Stimulated activated naive CD8-positive, alpha-beta T cell treated with anti-CD3 and anti-CD28 coated beads, Interleukin-15, Interleukin-2, amounts not matched to agents 100 ng/mL and 50 ng/mL, for 24 hours (primary cell): ENCODE measurements at regions not wholly inside any gene's neighbourhood (a gene's known extent, or its start where the extent isn't known, plus 50 kb on each side); places are given as distances from the start of the nearest gene placed in this dataset.

Experiments used
- H3K27ac Mint-ChIP-seq: one replicate; pipeline ENCODE4 v1.8.0; 2021; ENCODE audit warnings: mild to moderate bottlenecking, mixed read lengths
- H3K27me3 Mint-ChIP-seq: one replicate; pipeline ENCODE4 v1.8.0; 2021; ENCODE audit warnings: mixed read lengths
- H3K36me3 Mint-ChIP-seq: one replicate; pipeline ENCODE4 v1.8.0; 2021; ENCODE audit warnings: low read depth, mixed read lengths
- H3K4me1 Mint-ChIP-seq: one replicate; pipeline ENCODE4 v1.8.0; 2021; ENCODE audit warnings: low read depth, mixed read lengths
- H3K4me3 Mint-ChIP-seq: one replicate; pipeline ENCODE4 v1.8.0; 2021; ENCODE audit warnings: mild to moderate bottlenecking, mixed read lengths
- H3K9me3 Mint-ChIP-seq: one replicate; pipeline ENCODE4 v1.8.0; 2021; ENCODE audit warnings: mixed read lengths

DNA sequence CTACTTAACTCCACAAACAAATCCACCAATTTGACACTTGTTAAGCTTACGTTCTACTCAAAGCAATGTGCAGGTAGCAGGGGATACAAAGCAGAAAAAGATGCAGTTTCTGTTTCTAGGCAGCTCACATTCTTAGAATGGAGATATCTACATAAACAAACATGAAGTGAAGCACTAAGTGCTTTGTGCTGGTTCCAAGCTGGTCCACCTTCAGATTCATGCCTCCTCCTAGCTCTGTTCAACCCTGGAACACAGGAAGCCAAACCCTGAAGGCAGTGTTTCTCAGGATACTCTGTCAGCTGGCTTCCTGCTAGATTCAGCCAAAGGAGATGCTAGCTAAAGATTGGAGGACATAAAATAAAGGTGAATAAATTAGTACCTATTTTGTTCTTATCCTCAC is 55.3 kb upstream of the NOL4 start:
- H3K27ac Mint-ChIP-seq: no peak overlapping the region
- peaks cover 4% of the 10 kb centered on the region for H3K9me3 Mint-ChIP-seq
- H3K27me3 Mint-ChIP-seq: no peaks in the 10 kb centered on the region
- H3K4me1 Mint-ChIP-seq: no peaks in the 10 kb centered on the region
- H3K36me3 Mint-ChIP-seq: no peaks in the 10 kb centered on the region
- H3K4me3 Mint-ChIP-seq: no peak overlapping the region

DNA sequence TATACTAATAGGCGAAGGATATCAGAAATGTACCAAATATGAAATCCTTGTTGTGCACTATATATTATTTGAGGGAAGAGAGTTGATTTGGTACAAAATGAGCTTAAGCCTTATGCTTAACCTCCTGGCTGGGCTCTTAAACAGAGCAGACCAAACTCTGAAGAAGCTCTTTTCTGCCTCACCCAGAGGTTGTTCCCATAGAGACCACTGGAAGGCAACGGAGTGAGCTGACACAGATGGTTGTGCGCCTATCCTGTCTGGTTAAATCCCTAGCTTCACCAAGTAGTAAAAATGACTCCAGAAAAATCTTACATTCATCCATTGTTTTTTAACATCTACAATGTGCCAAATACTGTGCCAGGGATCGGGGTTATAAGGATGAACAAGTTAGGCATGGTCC is 55.9 kb upstream of the NOL4 start:
- Mint-ChIP-seq H3K36me3 (no peaks in the 10 kb centered on the region), H3K27me3 (no peaks in the 10 kb centered on the region), H3K4me3 (no peak overlapping the region), H3K9me3 (peaks cover 4% of the 10 kb centered on the region), H3K4me1 (no peaks in the 10 kb centered on the region), H3K27ac (no peak overlapping the region)

DNA sequence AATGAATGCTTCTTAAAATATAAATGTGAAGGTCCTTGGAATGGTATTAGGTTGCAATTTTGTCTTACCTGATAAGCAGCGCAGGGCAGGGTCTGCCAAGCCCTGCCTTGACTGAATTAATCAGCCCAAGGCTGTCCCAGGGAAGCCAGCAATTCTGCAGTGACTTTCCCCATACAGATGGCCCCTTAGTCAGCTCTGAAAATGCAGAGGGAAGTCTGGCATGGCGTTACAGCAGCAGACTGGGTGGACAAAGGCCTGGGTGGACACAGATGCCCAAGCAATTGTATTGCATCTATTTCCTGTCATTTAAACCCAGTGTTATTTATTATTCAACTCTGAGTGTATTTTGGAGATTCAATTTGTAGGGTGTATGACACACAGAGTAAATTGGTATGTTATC is 56.6 kb upstream of the NOL4 start:
- H3K4me3 Mint-ChIP-seq: no peak overlapping the region
- H3K27me3 Mint-ChIP-seq: no peaks in the 10 kb centered on the region
- no peaks in the 10 kb centered on the region for H3K36me3 Mint-ChIP-seq
- peaks cover 5% of the 10 kb centered on the region for H3K9me3 Mint-ChIP-seq
- no peak overlapping the region for H3K27ac Mint-ChIP-seq
- H3K4me1 Mint-ChIP-seq: no peaks in the 10 kb centered on the region

DNA sequence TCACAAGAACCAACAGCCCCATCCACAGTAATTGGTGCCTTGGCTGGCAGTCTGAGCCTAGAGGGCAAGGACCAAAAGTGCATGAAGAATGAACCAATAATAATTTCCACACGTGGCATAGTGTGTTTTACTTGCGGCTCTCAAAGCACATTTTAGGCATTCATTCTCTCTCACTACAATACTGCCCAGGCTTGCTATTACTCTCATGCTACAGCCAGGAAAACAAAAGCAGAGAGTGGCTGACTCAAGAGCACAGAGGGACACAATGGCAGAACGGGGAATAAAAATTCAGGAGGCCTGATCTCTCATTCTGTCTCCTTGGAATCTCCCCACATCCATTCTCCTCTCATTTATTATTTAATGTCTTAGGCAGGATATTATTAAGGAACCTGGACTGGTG is 57.0 kb upstream of the NOL4 start:
- H3K4me3 Mint-ChIP-seq: no peak overlapping the region
- H3K27ac Mint-ChIP-seq: no peak overlapping the region
- no peaks in the 10 kb centered on the region for H3K36me3 Mint-ChIP-seq
- H3K27me3 Mint-ChIP-seq: no peaks in the 10 kb centered on the region
- H3K9me3 Mint-ChIP-seq: peaks cover 9% of the 10 kb centered on the region
- H3K4me1 Mint-ChIP-seq: no peaks in the 10 kb centered on the region

DNA sequence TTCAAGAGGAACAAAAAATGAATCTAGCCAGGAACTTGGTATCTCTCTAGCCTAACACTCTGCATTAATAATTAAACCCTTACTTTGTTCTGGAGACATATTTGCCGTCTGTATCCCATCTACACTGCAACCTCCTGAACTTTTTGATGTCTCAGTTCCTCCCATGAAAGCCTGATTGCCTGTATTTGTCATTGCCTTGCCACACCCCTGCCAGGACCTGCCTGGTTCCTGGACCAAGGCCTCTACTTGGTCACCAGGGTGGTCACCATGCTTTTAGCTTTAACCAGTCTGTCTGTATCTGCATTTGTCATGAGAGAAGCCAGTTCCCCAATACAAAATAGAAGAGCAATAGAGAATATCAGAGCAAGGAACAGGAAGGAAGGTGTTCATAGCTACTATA is 58.8 kb upstream of the NOL4 start:
- peaks cover 18% of the 10 kb centered on the region for H3K9me3 Mint-ChIP-seq
- no peaks in the 10 kb centered on the region for H3K4me1 Mint-ChIP-seq
- H3K27ac Mint-ChIP-seq: no peak overlapping the region
- H3K27me3 Mint-ChIP-seq: no peaks in the 10 kb centered on the region
- no peak overlapping the region for H3K4me3 Mint-ChIP-seq
- H3K36me3 Mint-ChIP-seq: no peaks in the 10 kb centered on the region

DNA sequence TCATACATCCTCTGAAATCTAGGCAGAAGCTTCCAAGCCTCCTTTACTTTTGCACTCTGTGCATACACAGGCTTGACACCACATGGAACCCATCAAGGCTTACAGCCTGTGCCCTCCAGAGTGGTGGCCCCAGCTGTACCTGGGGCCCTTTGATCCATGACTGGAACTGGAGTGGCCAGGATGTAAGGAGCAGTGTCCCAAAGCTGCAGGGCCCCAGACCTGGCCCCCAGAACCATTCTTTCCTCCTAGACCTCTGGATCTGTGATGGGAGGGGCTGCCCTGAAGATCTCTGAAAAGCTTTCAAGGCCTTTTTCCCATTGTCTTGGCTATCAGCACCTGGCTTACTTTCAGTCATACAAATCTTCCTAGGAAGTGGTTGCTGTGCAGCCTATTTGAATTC is 63.1 kb upstream of the NOL4 start:
- Mint-ChIP-seq H3K9me3 (peaks cover 22% of the 10 kb centered on the region), H3K4me1 (no peaks in the 10 kb centered on the region), H3K36me3 (no peaks in the 10 kb centered on the region), H3K27ac (no peak overlapping the region), H3K27me3 (no peaks in the 10 kb centered on the region), H3K4me3 (no peak overlapping the region)

DNA sequence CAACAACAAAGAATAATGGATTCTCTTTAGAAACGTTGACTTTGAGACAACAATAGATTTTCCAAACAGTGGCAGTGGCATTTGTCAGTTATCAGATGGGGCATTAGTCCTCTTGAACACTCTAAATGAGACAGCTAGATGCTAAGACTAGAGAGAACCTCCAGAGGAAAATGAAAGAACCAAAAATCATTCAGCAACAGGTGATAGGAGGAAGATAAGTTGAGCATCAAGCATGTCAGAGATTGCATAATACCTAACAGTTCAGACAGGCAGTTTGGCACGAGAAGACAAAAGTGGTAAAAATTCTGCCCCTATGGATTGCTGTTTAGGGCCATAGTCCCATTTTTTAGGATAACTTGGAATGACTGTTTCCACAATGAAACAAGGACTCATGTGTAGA is 67.9 kb upstream of the NOL4 start:
- Mint-ChIP-seq H3K4me1 (no peaks in the 10 kb centered on the region), H3K27me3 (no peaks in the 10 kb centered on the region), H3K9me3 (peaks cover 13% of the 10 kb centered on the region), H3K4me3 (no peak overlapping the region), H3K36me3 (no peaks in the 10 kb centered on the region), H3K27ac (no peak overlapping the region)

DNA sequence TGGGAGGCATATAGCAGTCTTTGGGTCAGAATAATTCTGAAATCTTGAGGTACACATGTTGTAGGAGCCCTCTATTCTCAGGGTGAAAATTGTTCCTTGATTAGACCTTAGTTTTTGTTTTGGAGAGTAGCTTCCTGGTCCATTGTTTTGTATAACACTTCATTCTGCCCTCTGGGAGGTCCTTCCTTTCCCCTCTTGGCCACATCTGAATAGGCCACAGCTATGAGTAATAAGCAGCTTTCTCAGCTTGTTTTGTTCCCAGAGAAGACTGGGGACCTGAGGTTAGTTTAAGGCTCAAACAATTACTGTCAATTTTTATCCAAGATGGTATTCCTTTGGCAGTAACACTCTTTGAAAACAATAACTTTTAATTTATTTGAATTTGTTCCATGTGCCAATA is 72.6 kb upstream of the NOL4 start:
- Mint-ChIP-seq H3K4me1 (no peaks in the 10 kb centered on the region), H3K27ac (no peak overlapping the region), H3K27me3 (no peaks in the 10 kb centered on the region), H3K9me3 (peaks cover 9% of the 10 kb centered on the region), H3K36me3 (no peaks in the 10 kb centered on the region), H3K4me3 (no peak overlapping the region)

DNA sequence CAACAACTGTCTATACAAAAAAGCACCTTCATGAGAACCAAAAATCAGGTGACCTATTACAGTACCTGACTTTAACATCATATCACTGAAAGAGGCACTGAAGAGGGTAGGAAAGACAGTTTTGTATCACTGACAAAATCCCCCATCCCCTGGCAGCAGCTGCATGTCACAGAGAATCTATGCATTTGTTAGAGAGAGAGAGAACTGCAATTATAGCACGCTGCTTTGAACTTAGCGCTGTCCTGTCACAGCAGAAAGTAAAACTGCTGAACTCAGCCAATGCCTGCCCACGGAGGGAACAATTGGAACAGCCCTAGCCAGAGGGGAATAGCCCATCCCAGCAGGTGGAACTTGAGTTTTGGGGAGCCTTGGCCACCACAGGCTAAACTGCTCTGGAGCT is 75.1 kb upstream of the NOL4 start:
- peaks cover 9% of the 10 kb centered on the region for H3K9me3 Mint-ChIP-seq
- no peak overlapping the region for H3K4me3 Mint-ChIP-seq
- no peak overlapping the region for H3K27ac Mint-ChIP-seq
- H3K27me3 Mint-ChIP-seq: no peaks in the 10 kb centered on the region
- no peaks in the 10 kb centered on the region for H3K4me1 Mint-ChIP-seq
- H3K36me3 Mint-ChIP-seq: no peaks in the 10 kb centered on the region

DNA sequence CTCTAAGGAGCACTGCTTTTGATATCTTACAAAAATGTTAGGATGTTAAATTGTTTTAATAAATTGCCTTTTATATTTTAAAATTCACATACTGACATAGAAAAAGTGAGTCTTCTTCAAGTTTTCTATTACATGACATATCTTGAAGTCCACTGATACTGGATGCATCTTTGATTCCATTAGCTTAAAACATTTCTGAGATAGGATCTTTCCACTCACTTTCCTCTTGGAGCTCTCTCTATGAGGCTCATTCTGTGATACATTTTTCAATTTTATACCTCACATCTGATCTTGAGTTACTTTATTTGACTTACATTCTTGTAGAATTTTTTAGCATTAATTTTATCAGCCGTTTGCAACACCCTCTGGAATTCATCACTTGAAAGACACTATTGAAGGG is 86.8 kb upstream of the NOL4 start:
- no peak overlapping the region for H3K4me3 Mint-ChIP-seq
- H3K9me3 Mint-ChIP-seq: peaks cover 13% of the 10 kb centered on the region
- H3K4me1 Mint-ChIP-seq: no peaks in the 10 kb centered on the region
- no peaks in the 10 kb centered on the region for H3K27me3 Mint-ChIP-seq
- no peak overlapping the region for H3K27ac Mint-ChIP-seq
- no peaks in the 10 kb centered on the region for H3K36me3 Mint-ChIP-seq

DNA sequence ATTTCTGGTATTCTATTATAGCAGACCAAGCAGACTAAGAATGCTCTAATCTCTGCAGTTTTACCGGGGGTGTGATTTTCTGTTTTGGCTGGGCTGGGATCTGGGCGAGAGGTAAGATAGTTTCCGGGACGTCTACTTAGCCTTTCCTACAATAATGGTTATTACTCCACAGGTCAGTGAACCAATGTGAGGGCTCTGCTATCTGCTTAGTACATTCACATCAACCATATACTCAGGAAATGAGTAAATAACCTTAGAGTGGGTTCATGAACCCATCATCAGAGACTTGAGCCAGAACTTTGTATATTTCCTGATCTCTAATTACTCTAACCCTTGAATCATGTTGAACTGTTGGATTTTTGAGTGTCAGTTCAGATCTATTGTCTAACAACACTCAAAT is 90.1 kb upstream of the NOL4 start:
- H3K9me3 Mint-ChIP-seq: peaks cover 13% of the 10 kb centered on the region
- no peaks in the 10 kb centered on the region for H3K27me3 Mint-ChIP-seq
- no peak overlapping the region for H3K4me3 Mint-ChIP-seq
- no peak overlapping the region for H3K27ac Mint-ChIP-seq
- H3K4me1 Mint-ChIP-seq: no peaks in the 10 kb centered on the region
- H3K36me3 Mint-ChIP-seq: no peaks in the 10 kb centered on the region

DNA sequence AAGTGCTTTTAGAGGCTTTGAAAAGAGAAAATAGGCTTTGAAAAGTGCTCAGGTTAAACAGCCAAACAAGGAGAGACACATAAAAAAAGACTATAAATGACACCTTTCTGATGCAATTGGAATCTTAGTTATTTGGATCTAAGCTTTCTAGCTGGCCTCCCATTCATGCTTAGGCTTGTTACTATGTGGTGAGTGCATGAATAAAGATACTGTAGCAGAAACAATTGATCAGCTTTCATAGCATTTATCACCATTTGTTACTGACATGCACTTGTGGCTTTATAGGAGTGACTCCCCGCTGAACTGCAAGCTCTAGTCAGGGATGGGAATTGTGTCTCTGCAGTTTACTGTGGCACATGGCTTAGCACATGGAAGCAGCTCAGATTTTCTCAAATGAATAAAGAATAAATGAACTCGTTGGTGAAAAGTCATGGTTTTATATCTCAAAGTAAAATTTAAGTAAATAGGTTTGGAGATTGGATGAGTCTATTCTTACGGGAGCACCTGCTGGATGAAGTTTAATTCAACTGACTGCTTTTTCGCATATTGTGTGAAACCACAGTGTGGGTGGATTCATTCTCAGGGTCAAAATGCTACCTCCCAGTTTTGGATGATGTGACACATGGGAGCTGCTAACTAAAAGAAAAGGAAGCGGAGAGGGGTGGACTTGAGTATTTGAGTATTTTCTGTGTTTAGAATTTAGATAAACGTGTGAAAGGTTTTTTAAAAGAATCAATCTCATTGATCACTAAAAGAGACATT is 91.1 kb upstream of the NOL4 start:
- no peaks in the 10 kb centered on the region for H3K27me3 Mint-ChIP-seq
- H3K4me3 Mint-ChIP-seq: no peak overlapping the region
- H3K36me3 Mint-ChIP-seq: no peaks in the 10 kb centered on the region
- peaks cover 13% of the 10 kb centered on the region for H3K9me3 Mint-ChIP-seq
- H3K4me1 Mint-ChIP-seq: no peaks in the 10 kb centered on the region
- H3K27ac Mint-ChIP-seq: no peak overlapping the region

DNA sequence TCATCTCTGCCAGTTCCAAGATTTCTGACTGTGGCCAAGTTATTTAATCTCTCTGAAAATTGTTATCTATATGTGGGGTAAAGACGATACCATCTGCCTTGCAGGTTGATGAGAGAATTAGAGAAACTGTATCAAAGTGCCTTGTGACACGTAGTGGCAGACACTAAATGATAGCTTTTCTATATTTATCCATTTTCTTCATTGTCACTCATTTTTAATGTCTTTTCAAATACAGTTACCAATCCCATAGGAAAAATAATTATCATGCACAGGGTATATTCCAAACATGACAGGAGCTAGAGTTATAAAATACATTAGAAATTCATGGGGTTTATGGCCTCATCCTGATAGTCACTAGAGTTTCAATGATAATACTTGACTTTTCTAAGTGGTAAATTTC is 95.6 kb upstream of the NOL4 start:
- no peaks in the 10 kb centered on the region for H3K27me3 Mint-ChIP-seq
- no peaks in the 10 kb centered on the region for H3K36me3 Mint-ChIP-seq
- H3K4me1 Mint-ChIP-seq: no peaks in the 10 kb centered on the region
- H3K4me3 Mint-ChIP-seq: no peak overlapping the region
- no peak overlapping the region for H3K27ac Mint-ChIP-seq
- peaks cover 5% of the 10 kb centered on the region for H3K9me3 Mint-ChIP-seq

DNA sequence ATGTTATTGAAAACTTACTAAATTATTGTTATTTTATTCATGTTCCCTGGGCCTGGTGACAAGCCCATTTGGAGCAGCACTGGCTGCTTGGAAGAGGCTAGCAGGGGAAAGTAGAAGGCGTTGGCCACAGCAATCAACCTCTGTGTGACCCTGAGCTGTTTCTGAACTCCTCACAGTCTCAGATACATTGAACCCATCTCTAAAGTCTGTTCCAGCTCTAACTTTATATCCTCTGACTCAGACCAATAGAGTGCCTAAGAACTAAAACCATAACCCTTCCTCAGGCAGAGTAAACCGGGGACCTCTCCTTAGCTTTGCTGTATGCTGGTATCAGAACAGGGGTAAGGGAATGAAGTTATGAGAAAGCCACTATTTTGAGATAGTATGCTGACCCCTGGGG is 96.4 kb upstream of the NOL4 start:
- Mint-ChIP-seq H3K36me3 (no peaks in the 10 kb centered on the region), H3K4me1 (no peaks in the 10 kb centered on the region), H3K4me3 (no peak overlapping the region), H3K9me3 (peaks cover 5% of the 10 kb centered on the region), H3K27me3 (no peaks in the 10 kb centered on the region), H3K27ac (no peak overlapping the region)

DNA sequence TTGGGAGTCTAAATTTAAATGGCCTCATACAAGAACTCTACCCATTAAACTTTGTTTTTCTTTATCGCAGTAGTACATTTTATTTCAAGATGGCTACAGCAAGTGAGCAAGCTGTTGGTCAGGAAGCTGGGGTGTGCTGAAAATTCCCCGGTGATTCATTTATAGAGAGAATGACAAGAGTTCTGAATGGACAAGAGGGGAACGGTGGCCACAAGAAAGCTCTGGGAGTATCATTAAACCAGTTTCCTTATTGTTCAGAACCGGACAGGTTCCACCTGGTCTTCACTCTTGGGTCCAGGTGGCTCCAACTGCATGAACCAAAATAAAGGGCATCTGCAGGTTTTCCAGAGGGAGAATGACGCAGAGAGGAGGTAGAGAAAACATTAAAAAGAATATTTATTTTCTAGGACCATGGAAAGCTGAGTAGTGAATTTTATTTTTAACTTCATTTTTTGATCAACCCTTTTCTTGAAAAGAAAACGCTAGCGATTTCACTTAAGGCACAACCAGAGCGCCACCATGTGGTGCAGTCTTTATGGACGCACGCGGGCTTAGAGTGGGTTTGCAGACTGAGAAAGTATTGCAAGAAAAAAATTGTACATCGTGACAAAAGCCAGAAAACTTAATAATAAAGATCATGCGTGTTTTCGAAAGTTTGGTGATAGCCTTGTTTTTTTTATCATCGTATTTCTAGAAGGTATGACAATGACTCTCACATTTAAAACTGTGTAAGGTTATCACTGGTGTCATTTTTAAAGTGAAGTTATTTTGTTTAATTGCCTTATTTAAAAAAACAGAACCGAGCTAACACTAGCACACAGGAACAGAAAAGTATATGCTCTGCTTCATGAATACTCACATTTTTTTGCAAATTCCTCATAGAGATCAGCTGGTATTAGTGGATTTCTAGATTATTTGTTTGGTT is 97.9 kb upstream of the NOL4 start:
- H3K4me3 Mint-ChIP-seq: no peak overlapping the region
- H3K36me3 Mint-ChIP-seq: no peaks in the 10 kb centered on the region
- no peaks in the 10 kb centered on the region for H3K27me3 Mint-ChIP-seq
- H3K4me1 Mint-ChIP-seq: no peaks in the 10 kb centered on the region
- no peak overlapping the region for H3K27ac Mint-ChIP-seq
- H3K9me3 Mint-ChIP-seq: no peaks in the 10 kb centered on the region
